ENCODE measurements at regions not wholly inside any gene's neighbourhood (a gene's known extent, or its start where the extent isn't known, plus 50 kb on each side); places are given as distances from the start of the nearest gene placed in this dataset.

GRCh38 chr5:118365718-118366117, 622.6 kb downstream of the DTWD2 start:
- H3K27ac Mint-ChIP-seq (ENCODE audit: unreplicated experiment) = no peak overlapping the region
- no peaks in the 10 kb centered on the region for H3K4me1 Mint-ChIP-seq
- no peaks in the 10 kb centered on the region for H3K27me3 Mint-ChIP-seq (ENCODE audit: low read depth)
- H3K9me3 Mint-ChIP-seq = peaks cover 4% of the 10 kb centered on the region
- no peaks in the 10 kb centered on the region for H3K36me3 Mint-ChIP-seq (ENCODE audit: low read depth)
- no peak overlapping the region for H3K4me3 Mint-ChIP-seq
- no peak for DNase-seq (ENCODE audit: low read depth, low spot score)
- TF ChIP-seq CTCF (conservative IDR thresholded peaks at IDR 0.05) = no peak

GRCh38 chr5:118354797-118355196, 633.5 kb downstream of the DTWD2 start:
- Mint-ChIP-seq H3K4me1 (peaks cover 35% of the 10 kb centered on the region), H3K27me3 (ENCODE audit: low read depth) (no peaks in the 10 kb centered on the region), H3K9me3 (no peaks in the 10 kb centered on the region), H3K36me3 (ENCODE audit: low read depth) (no peaks in the 10 kb centered on the region), H3K27ac (ENCODE audit: unreplicated experiment) (no peak overlapping the region), H3K4me3 (no peak overlapping the region)
- no peak for DNase-seq (ENCODE audit: low read depth, low spot score)
- no peak for TF ChIP-seq CTCF (conservative IDR thresholded peaks at IDR 0.05)

GRCh38 chr5:118353970-118354369, 634.4 kb downstream of the DTWD2 start:
- H3K27ac Mint-ChIP-seq (ENCODE audit: unreplicated experiment) = peak overlapping the region; percentile 62
- no peaks in the 10 kb centered on the region for H3K9me3 Mint-ChIP-seq
- peaks cover 35% of the 10 kb centered on the region for H3K4me1 Mint-ChIP-seq
- no peaks in the 10 kb centered on the region for H3K27me3 Mint-ChIP-seq (ENCODE audit: low read depth)
- DNase-seq (ENCODE audit: low read depth, low spot score) = no peak
- peak overlapping the region; percentile 19 for H3K4me3 Mint-ChIP-seq
- TF ChIP-seq CTCF (conservative IDR thresholded peaks at IDR 0.05) = no peak
- H3K36me3 Mint-ChIP-seq (ENCODE audit: low read depth) = no peaks in the 10 kb centered on the region

DNA sequence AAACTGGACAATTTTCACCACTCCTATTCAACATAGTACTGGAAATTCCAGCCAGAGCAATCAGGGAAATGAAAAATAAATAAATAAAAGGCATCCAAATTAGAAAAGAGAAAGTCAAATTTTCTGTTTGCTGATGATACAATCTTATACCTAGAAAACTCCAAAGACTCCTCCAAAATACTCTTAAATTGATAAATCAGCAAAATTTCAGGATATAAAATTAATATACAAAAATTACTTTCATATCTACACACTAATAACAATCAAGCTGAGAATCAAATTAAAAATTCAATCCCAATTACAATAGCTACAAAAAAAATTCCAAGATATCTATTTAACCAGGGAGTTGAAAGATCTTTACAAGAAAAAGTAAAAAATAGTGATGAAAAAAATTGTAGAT, 651.9 kb downstream of the DTWD2 start:
- Mint-ChIP-seq H3K27ac (ENCODE audit: unreplicated experiment) (no peak overlapping the region), H3K9me3 (peaks cover 2% of the 10 kb centered on the region), H3K36me3 (ENCODE audit: low read depth) (no peaks in the 10 kb centered on the region)

DNA sequence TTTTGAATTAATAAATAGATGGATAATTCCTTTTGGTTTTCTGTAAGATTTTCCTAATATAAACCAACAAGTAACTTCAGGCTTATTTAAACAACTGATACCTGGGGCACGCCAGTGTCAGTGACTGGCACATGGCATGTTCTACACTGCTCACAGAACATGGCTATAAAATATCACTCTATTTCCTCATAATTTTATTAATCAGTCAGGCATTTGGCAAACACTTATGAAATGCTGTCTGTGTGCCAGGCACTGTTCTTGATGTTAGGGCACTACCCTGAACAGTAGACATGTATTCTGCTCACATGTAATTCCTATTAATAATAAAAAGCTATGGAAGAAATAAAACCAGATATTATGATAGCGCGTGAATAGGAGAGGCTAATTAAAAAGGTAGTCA, 661.0 kb downstream of the DTWD2 start:
- no peak for DNase-seq (ENCODE audit: low read depth, low spot score)
- Mint-ChIP-seq H3K9me3 (peaks cover 4% of the 10 kb centered on the region), H3K4me1 (no peaks in the 10 kb centered on the region), H3K4me3 (no peak overlapping the region), H3K36me3 (ENCODE audit: low read depth) (peaks cover 6% of the 10 kb centered on the region), H3K27ac (ENCODE audit: unreplicated experiment) (no peak overlapping the region), H3K27me3 (ENCODE audit: low read depth) (no peaks in the 10 kb centered on the region)
- no peak for TF ChIP-seq CTCF (conservative IDR thresholded peaks at IDR 0.05)

More for the DNA sequence above, 651.9 kb downstream of the DTWD2 start:
- no peak overlapping the region for H3K4me3 Mint-ChIP-seq
- no peaks in the 10 kb centered on the region for H3K27me3 Mint-ChIP-seq (ENCODE audit: low read depth)
- no peak for DNase-seq (ENCODE audit: low read depth, low spot score)
- no peak for TF ChIP-seq CTCF (conservative IDR thresholded peaks at IDR 0.05)
- H3K4me1 Mint-ChIP-seq = no peaks in the 10 kb centered on the region

Measured in neural crest cell (in vitro differentiated cells).